A549 (cell line): ENCODE measurements at regions not wholly inside any gene's neighbourhood (a gene's known extent, or its start where the extent isn't known, plus 50 kb on each side); places are given as distances from the start of the nearest gene placed in this dataset.

Experiments
- ATAC-seq, 2 experiments: fragments of 200-7000 bp in 1 of 2; fragments of >200 bp in 1 of 2; cut with Nextera tagmentation in 1 of 2; cut with Tn5 transposase in 1 of 2; 3 replicates each; pipeline versions ENCODE4 v1.8.0 to v1.9.1; 2018 to 2020; ENCODE audit warnings: mild to moderate bottlenecking in 1 of 2, moderate library complexity in 1 of 2
- CTCF ChIA-PET: fragments of 300-600 bp; sonication (Branson Sonifier 250); formaldehyde crosslinking; extraction: SDS; loops from one replicate; lab custom pipeline; 2021; ENCODE audit warnings: antibody characterized with exemption, inconsistent platforms; lab: Yijun Ruan, JAX
- POLR2A ChIA-PET: fragments of 350-600 bp; formaldehyde crosslinking; extraction: SDS; loops from one replicate; lab custom pipeline; 2021; ENCODE audit warnings: antibody characterized with exemption, inconsistent platforms; lab: Yijun Ruan, JAX
- DNase-seq, 2 experiments: peaks; one replicate each; pipeline versions ENCODE4 v3.0.0 to v3.0.0-alpha.2; 2011 to 2016; ENCODE audit warnings: low read depth in 1 of 2, low spot score in 1 of 2
- FAIRE-seq: peaks from 2 replicates; lab custom pipeline; 2011; peaks lifted over from hg19 to GRCh38; lab: Jason Lieb, UNC
- H3K27ac ChIP-seq, 2 experiments: fragments of >200 bp; sonication (Bioruptor Twin); formaldehyde crosslinking; 3 replicates each; pipeline ENCODE4 v1.5.1; 2016 to 2017
- H3K4me1 ChIP-seq: fragments of >200 bp; sonication (Bioruptor Twin); formaldehyde crosslinking; 3 replicates; pipeline ENCODE4 v1.6.1; 2016
- H3K4me2 ChIP-seq: fragments of >200 bp; sonication (Bioruptor Twin); formaldehyde crosslinking; 3 replicates; pipeline ENCODE4 v1.6.1; 2016
- H3K4me3 ChIP-seq: fragments of >200 bp; sonication (Bioruptor Twin); formaldehyde crosslinking; 3 replicates; pipeline ENCODE4 v1.5.1; 2016
- H3K9me3 ChIP-seq: fragments of >200 bp; sonication (Bioruptor Twin); formaldehyde crosslinking; 3 replicates; pipeline ENCODE4 v1.6.1; 2016
- BHLHE40 ChIP-seq: IDR thresholded peaks from 2 replicates; pipeline ENCODE4 v1.6.1; 2012; ENCODE audit warnings: low read depth, low read length, inconsistent platforms
- CEBPB ChIP-seq, 2 experiments: fragments of >200 bp in 1 of 2; sonication (Bioruptor Twin) in 1 of 2; formaldehyde crosslinking in 1 of 2; IDR thresholded peaks; 2 replicates each; pipeline ENCODE4 v1.6.1; 2012 to 2016
- CHD2 ChIP-seq: fragments of 150-350 bp; IDR thresholded peaks from 2 replicates; pipeline ENCODE4 v1.6.1; 2014; ENCODE audit warnings: low read length; ENCODE audit not compliant: partially characterized antibody
- CHD4 ChIP-seq: fragments of 200-600 bp; sonication (generic); IDR thresholded peaks from 2 replicates; pipeline ENCODE4 v1.6.1; 2016; ENCODE audit warnings: antibody characterized with exemption, mild to moderate bottlenecking, borderline replicate concordance
- EHMT2 ChIP-seq: fragments of 200-600 bp; sonication (generic); IDR thresholded peaks from 2 replicates; pipeline ENCODE4 v1.6.1; 2016; ENCODE audit warnings: antibody characterized with exemption, low read depth, mild to moderate bottlenecking, moderate library complexity
- FOSB ChIP-seq: fragments of 250-450 bp; sonication (Bioruptor Pico); IDR thresholded peaks from 2 replicates; pipeline ENCODE4 v1.5.0; 2020; ENCODE audit warnings: mild to moderate bottlenecking, moderate library complexity
- FOXS1 ChIP-seq: fragments of 250-450 bp; sonication (Bioruptor Pico); IDR thresholded peaks from 2 replicates; pipeline ENCODE4 v1.5.0; 2020; ENCODE audit warnings: mild to moderate bottlenecking, moderate library complexity
- HEYL ChIP-seq: fragments of 250-450 bp; sonication (Bioruptor Pico); IDR thresholded peaks from 2 replicates; pipeline ENCODE4 v1.8.0; 2021; ENCODE audit warnings: mild to moderate bottlenecking, moderate library complexity
- HOXA7 ChIP-seq: fragments of 250-450 bp; sonication (Bioruptor Pico); IDR thresholded peaks from 2 replicates; pipeline ENCODE4 v1.5.0; 2020; ENCODE audit warnings: mild to moderate bottlenecking, moderate library complexity
- HOXB5 ChIP-seq: fragments of 250-450 bp; sonication (Bioruptor Pico); IDR thresholded peaks from 2 replicates; pipeline ENCODE4 v1.5.0; 2020; ENCODE audit warnings: mild to moderate bottlenecking, moderate library complexity
- JUN ChIP-seq, 2 experiments: fragments of >200 bp; sonication (Bioruptor Twin); formaldehyde crosslinking; IDR thresholded peaks; 2 replicates in 1 of 2; 3 replicates in 1 of 2; pipeline ENCODE4 v1.6.1; 2016 to 2017
- KDM1A ChIP-seq: fragments of 200-600 bp; sonication (generic); IDR thresholded peaks from 2 replicates; pipeline ENCODE4 v1.6.1; 2016; ENCODE audit warnings: low read depth, mild to moderate bottlenecking
- MYC ChIP-seq: IDR thresholded peaks from 2 replicates; pipeline ENCODE4 v1.6.1; 2012; ENCODE audit warnings: mild to moderate bottlenecking, inconsistent platforms, low read length, improper control_type of control experiment, borderline replicate concordance
- NR3C1 ChIP-seq: fragments of >200 bp; sonication (Bioruptor Twin); formaldehyde crosslinking; IDR thresholded peaks from 3 replicates; pipeline ENCODE4 v1.6.1; 2017
- RARB ChIP-seq: fragments of 250-450 bp; sonication (Bioruptor Pico); IDR thresholded peaks from 2 replicates; pipeline ENCODE4 v1.8.0; 2021; ENCODE audit warnings: mild to moderate bottlenecking, moderate library complexity
- RCOR1 ChIP-seq: fragments of 150-350 bp; IDR thresholded peaks from 2 replicates; pipeline ENCODE4 v1.6.1; 2014; ENCODE audit warnings: antibody characterized with exemption, low read length, low read depth
- SMC3 ChIP-seq: fragments of >200 bp; sonication (Bioruptor Twin); formaldehyde crosslinking; IDR thresholded peaks from 3 replicates; pipeline ENCODE4 v1.6.1; 2018; ENCODE audit warnings: inconsistent platforms
- ZFP36 ChIP-seq: fragments of 450-650 bp; IDR thresholded peaks from 2 replicates; pipeline ENCODE4 v1.6.1; 2014; ENCODE audit warnings: borderline replicate concordance; ENCODE audit not compliant: partially characterized antibody
- ZNF302 ChIP-seq: fragments of 250-450 bp; sonication (Bioruptor Pico); IDR thresholded peaks from 2 replicates; pipeline ENCODE4 v1.9.0; 2021; ENCODE audit warnings: inconsistent platforms, mild to moderate bottlenecking, moderate library complexity
- WGBS: methylation state at CpG from one replicate; pipeline ENCODE4 v1.1.6; 2017; ENCODE audit errors: missing lambda C conversion rate; 5-methylcytosine and 5-hydroxymethylcytosine counted together
- TF ChIP-seq, protein P1 (sequence below): fragments of 250-450 bp; sonication (Bioruptor Pico); IDR thresholded peaks from 2 replicates; pipeline ENCODE4 v1.5.0; 2020; ENCODE audit warnings: low read depth, mild to moderate bottlenecking, moderate library complexity
- TF ChIP-seq, protein P2 (sequence below): IDR thresholded peaks from 2 replicates; pipeline ENCODE4 v1.6.1; 2012
- TF ChIP-seq, protein P3 (sequence below): IDR thresholded peaks from 2 replicates; pipeline ENCODE4 v1.6.1; 2012; ENCODE audit warnings: low read depth, borderline replicate concordance
- TF ChIP-seq, protein P4 (sequence below): fragments of >200 bp; sonication (Bioruptor Twin); formaldehyde crosslinking; IDR thresholded peaks from 3 replicates; pipeline ENCODE4 v1.5.1; 2016
- TF ChIP-seq, protein P5 (sequence below): fragments of >200 bp; sonication (Bioruptor Twin); formaldehyde crosslinking; IDR thresholded peaks from 3 replicates; pipeline ENCODE4 v1.6.1; 2016
- TF ChIP-seq, protein P6 (sequence below): fragments of 150-350 bp; IDR thresholded peaks from 2 replicates; pipeline ENCODE4 v1.6.1; 2014; ENCODE audit warnings: low read depth, mild to moderate bottlenecking, low read length

DNA sequence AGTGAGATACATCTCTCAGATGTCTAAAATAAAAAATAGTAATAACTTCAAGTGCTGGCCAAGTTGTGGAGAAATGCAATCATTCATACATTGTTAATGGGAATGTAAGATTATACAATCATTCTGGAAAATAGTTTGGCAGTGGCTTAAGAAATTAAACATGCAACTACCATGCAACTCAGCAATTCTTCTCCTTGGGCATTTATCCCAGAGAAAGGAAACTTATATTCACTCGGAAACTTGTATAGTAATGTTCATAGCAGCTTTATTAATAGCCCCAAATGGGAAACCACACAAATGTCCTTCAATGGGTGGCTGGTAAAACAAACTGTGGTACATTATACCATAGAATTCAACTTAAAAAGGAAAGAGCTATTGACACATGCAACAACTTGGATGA is 274.0 kb upstream of the SPRED2 start:
- ChIA-PET POLR2A (no interaction called here), CTCF (no interaction called here)
- FAIRE-seq, result no peak
- Histone ChIP-seq H3K27ac (no peak overlapping the region), H3K4me3 (no peak overlapping the region), H3K9me3 (no peaks in the 10 kb centered on the region), H3K4me2 (no peak overlapping the region), H3K4me1 (no peaks in the 10 kb centered on the region)
- no peak for TF ChIP-seq CEBPB (IDR thresholded peaks at IDR 0.05)
- no peak for TF ChIP-seq HOXB5 (CRISPR knock-in tag)
- no peak for TF ChIP-seq RCOR1
- TF ChIP-seq, protein P1, sequence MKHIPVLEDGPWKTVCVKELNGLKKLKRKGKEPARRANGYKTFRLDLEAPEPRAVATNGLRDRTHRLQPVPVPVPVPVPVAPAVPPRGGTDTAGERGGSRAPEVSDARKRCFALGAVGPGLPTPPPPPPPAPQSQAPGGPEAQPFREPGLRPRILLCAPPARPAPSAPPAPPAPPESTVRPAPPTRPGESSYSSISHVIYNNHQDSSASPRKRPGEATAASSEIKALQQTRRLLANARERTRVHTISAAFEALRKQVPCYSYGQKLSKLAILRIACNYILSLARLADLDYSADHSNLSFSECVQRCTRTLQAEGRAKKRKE (CRISPR knock-in tag), result no peak
- TF ChIP-seq, protein P2, sequence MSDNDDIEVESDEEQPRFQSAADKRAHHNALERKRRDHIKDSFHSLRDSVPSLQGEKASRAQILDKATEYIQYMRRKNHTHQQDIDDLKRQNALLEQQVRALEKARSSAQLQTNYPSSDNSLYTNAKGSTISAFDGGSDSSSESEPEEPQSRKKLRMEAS, result no peak
- TF ChIP-seq EHMT2, result no peak
- TF ChIP-seq HEYL (CRISPR knock-in tag), result no peak
- no peak for TF ChIP-seq MYC
- no peak for TF ChIP-seq CHD2
- no peak for DNase-seq
- 22% methylated on average over 1 of the region's 1 CpG for WGBS
- ATAC-seq, result no peak

DNA sequence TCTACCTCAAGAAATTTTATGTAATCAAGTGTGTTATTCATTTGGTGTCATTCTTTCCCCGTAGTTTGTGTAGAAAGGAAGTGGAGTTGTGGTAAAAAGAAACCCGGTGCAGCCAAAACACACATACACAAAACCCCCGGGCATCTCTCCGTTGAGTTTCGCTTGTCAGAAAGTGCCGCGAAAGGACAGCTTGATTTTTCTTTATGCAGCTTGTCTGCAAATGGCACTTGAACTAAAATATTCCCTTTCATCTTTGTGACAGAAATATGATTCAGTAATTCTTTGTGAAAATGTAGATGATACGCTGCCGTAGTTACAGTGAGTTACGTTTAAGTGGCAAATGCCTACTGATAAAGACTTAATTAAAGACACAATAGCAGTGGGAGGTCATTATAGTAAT is 268.8 kb upstream of the SPRED2 start:
- no peak overlapping the region for H3K4me3 ChIP-seq
- POLR2A ChIA-PET, result no interaction called here
- FAIRE-seq, result no peak
- no peaks in the 10 kb centered on the region for H3K4me1 ChIP-seq
- CTCF ChIA-PET, result no interaction called here
- no peaks in the 10 kb centered on the region for H3K9me3 ChIP-seq
- WGBS, result 76% methylated on average over 10 of the region's 10 CpGs
- H3K27ac ChIP-seq, result no peak overlapping the region
- TF ChIP-seq RARB (CRISPR knock-in tag), result no peak
- no peak for TF ChIP-seq SMC3
- TF ChIP-seq EHMT2, result no peak
- no peak for TF ChIP-seq ZFP36
- no peak for TF ChIP-seq FOSB (CRISPR knock-in tag)
- TF ChIP-seq CHD4, result no peak
- TF ChIP-seq HOXA7, result no peak
- TF ChIP-seq JUN (IDR thresholded peaks at IDR 0.05), result no peak
- no peak for TF ChIP-seq ZNF302 (CRISPR knock-in tag)
- TF ChIP-seq NR3C1, result no peak
- TF ChIP-seq BHLHE40, result no peak
- TF ChIP-seq, protein P3, sequence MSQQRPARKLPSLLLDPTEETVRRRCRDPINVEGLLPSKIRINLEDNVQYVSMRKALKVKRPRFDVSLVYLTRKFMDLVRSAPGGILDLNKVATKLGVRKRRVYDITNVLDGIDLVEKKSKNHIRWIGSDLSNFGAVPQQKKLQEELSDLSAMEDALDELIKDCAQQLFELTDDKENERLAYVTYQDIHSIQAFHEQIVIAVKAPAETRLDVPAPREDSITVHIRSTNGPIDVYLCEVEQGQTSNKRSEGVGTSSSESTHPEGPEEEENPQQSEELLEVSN, result no peak
- TF ChIP-seq, protein P4, sequence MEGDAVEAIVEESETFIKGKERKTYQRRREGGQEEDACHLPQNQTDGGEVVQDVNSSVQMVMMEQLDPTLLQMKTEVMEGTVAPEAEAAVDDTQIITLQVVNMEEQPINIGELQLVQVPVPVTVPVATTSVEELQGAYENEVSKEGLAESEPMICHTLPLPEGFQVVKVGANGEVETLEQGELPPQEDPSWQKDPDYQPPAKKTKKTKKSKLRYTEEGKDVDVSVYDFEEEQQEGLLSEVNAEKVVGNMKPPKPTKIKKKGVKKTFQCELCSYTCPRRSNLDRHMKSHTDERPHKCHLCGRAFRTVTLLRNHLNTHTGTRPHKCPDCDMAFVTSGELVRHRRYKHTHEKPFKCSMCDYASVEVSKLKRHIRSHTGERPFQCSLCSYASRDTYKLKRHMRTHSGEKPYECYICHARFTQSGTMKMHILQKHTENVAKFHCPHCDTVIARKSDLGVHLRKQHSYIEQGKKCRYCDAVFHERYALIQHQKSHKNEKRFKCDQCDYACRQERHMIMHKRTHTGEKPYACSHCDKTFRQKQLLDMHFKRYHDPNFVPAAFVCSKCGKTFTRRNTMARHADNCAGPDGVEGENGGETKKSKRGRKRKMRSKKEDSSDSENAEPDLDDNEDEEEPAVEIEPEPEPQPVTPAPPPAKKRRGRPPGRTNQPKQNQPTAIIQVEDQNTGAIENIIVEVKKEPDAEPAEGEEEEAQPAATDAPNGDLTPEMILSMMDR, result no peak
- TF ChIP-seq, protein P5, sequence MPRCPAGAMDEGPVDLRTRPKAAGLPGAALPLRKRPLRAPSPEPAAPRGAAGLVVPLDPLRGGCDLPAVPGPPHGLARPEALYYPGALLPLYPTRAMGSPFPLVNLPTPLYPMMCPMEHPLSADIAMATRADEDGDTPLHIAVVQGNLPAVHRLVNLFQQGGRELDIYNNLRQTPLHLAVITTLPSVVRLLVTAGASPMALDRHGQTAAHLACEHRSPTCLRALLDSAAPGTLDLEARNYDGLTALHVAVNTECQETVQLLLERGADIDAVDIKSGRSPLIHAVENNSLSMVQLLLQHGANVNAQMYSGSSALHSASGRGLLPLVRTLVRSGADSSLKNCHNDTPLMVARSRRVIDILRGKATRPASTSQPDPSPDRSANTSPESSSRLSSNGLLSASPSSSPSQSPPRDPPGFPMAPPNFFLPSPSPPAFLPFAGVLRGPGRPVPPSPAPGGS, result no peak
- TF ChIP-seq KDM1A, result no peak
- TF ChIP-seq FOXS1 (CRISPR knock-in tag), result no peak
- TF ChIP-seq, protein P6, sequence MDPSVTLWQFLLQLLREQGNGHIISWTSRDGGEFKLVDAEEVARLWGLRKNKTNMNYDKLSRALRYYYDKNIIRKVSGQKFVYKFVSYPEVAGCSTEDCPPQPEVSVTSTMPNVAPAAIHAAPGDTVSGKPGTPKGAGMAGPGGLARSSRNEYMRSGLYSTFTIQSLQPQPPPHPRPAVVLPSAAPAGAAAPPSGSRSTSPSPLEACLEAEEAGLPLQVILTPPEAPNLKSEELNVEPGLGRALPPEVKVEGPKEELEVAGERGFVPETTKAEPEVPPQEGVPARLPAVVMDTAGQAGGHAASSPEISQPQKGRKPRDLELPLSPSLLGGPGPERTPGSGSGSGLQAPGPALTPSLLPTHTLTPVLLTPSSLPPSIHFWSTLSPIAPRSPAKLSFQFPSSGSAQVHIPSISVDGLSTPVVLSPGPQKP, result no peak
- TF ChIP-seq, all 56 proteins: peak for 0
- no peak overlapping the region for H3K4me2 ChIP-seq
- ATAC-seq (no peak), DNase-seq (no peak)
